IMR-90 (cell line): ENCODE measurements at regions not wholly inside any gene's neighbourhood (a gene's known extent, or its start where the extent isn't known, plus 50 kb on each side); places are given as distances from the start of the nearest gene placed in this dataset.

ENCODE experiments used
- ATAC-seq: fragments of 200-7000 bp; cut with Tn5 transposase; 2 replicates; pipeline ENCODE4 v1.9.1; 2020; ENCODE audit warnings: low read depth, mild to moderate bottlenecking, moderate library complexity
- BruUV-seq: library from RNA; stranded (reverse); fragments of 400-500 nt; replicated peaks from 2 replicates; lab custom pipeline; 2021; lab: Mats Ljungman, UMichigan
- CTCF ChIA-PET: fragments of 300-600 bp; formaldehyde crosslinking; extraction: SDS; loops from one replicate; lab custom pipeline; 2021; ENCODE audit warnings: antibody characterized with exemption; lab: Yijun Ruan, JAX
- POLR2A ChIA-PET: fragments of 300-600 bp; sonication (Branson Sonifier 250); formaldehyde crosslinking; loops from one replicate; lab custom pipeline; 2022; ENCODE audit warnings: antibody characterized with exemption; ENCODE audit not compliant: unreplicated experiment; lab: Charles Lee
- DNase-seq: peaks from one replicate; pipeline ENCODE4 v3.0.0; 2013
- H2AFZ ChIP-seq: replicated peaks from 2 replicates; pipeline ENCODE3; 2013; ENCODE audit warnings: low read length, mild to moderate bottlenecking; ENCODE audit not compliant: poor library complexity
- H2AK5ac ChIP-seq: 2 replicates; pipeline ENCODE4 v1.6.1; 2013; ENCODE audit warnings: low read depth, low read length, inconsistent platforms
- H2AK9ac ChIP-seq: replicated peaks from 2 replicates; pipeline ENCODE3; 2013; ENCODE audit warnings: mild to moderate bottlenecking, low read depth, low read length, moderate library complexity; ENCODE audit not compliant: poor library complexity
- H2BK120ac ChIP-seq: 2 replicates; pipeline ENCODE4 v1.6.1; 2013; ENCODE audit warnings: low read depth, low read length, inconsistent platforms
- H2BK15ac ChIP-seq: 3 replicates; pipeline ENCODE4 v1.6.1; 2013; ENCODE audit warnings: low read depth, low read length, inconsistent platforms
- H2BK20ac ChIP-seq: 2 replicates; pipeline ENCODE4 v1.6.1; 2013; ENCODE audit warnings: low read depth, mild to moderate bottlenecking, inconsistent platforms, low read length, moderate library complexity
- H2BK5ac ChIP-seq: 2 replicates; pipeline ENCODE4 v1.6.1; 2013; ENCODE audit warnings: mild to moderate bottlenecking, low read depth, low read length, inconsistent platforms; ENCODE audit not compliant: poor library complexity, severe bottlenecking
- H3K14ac ChIP-seq: replicated peaks from 2 replicates; pipeline ENCODE4 v1.6.1; 2013; ENCODE audit warnings: low read depth, low read length, inconsistent platforms
- H3K18ac ChIP-seq: 2 replicates; pipeline ENCODE4 v1.6.1; 2013; ENCODE audit warnings: low read depth, low read length, control low read depth
- H3K23ac ChIP-seq: 2 replicates; pipeline ENCODE4 v1.6.1; 2013; ENCODE audit warnings: low read depth, low read length, inconsistent platforms
- H3K27ac ChIP-seq: 2 replicates; pipeline ENCODE4 v1.5.1; 2013; ENCODE audit warnings: mild to moderate bottlenecking, control low read depth, low read length; ENCODE audit not compliant: insufficient read depth
- H3K27me3 ChIP-seq: 2 replicates; pipeline ENCODE4 v1.6.1; 2013; ENCODE audit warnings: low read length; ENCODE audit not compliant: control insufficient read depth, insufficient read depth
- H3K36me3 ChIP-seq: 2 replicates; pipeline ENCODE4 v1.6.1; 2013; ENCODE audit warnings: low read length, mixed read lengths; ENCODE audit not compliant: control insufficient read depth, insufficient read depth
- H3K4ac ChIP-seq: 2 replicates; pipeline ENCODE4 v1.6.1; 2013; ENCODE audit warnings: low read depth, low read length, inconsistent platforms
- H3K4me1 ChIP-seq: 2 replicates; pipeline ENCODE4 v1.6.1; 2013; ENCODE audit warnings: low read length, mixed read lengths; ENCODE audit not compliant: control insufficient read depth, insufficient read depth
- H3K4me2 ChIP-seq: 2 replicates; pipeline ENCODE4 v1.6.1; 2013; ENCODE audit warnings: low read depth, mild to moderate bottlenecking, control low read depth, low read length, moderate library complexity
- H3K4me3 ChIP-seq: 2 replicates; pipeline ENCODE4 v1.5.1; 2013; ENCODE audit warnings: low read depth, mild to moderate bottlenecking, control low read depth, low read length, moderate library complexity; ENCODE audit not compliant: insufficient read depth
- H3K56ac ChIP-seq: 2 replicates; pipeline ENCODE4 v1.6.1; 2013; ENCODE audit warnings: low read length, inconsistent platforms; ENCODE audit not compliant: insufficient read depth; ENCODE audit errors: extremely low read depth
- H3K79me1 ChIP-seq, 2 experiments: 2 replicates each; pipeline ENCODE4 v1.6.1; 2013; ENCODE audit warnings: low read length in 2 of 2, inconsistent platforms in 1 of 2, low read depth in 1 of 2
- H3K9ac ChIP-seq: 2 replicates; pipeline ENCODE4 v1.6.1; 2013; ENCODE audit warnings: low read depth, low read length, control low read depth
- H3K9me1 ChIP-seq: 2 replicates; pipeline ENCODE4 v1.6.1; 2013; ENCODE audit warnings: low read length, inconsistent platforms; ENCODE audit not compliant: insufficient read depth
- H3K9me3 ChIP-seq: 2 replicates; pipeline ENCODE4 v1.6.1; 2013; ENCODE audit warnings: low read length; ENCODE audit not compliant: control insufficient read depth, insufficient read depth
- H4K20me1 ChIP-seq: 2 replicates; pipeline ENCODE4 v1.6.1; 2013; ENCODE audit warnings: low read length, inconsistent platforms; ENCODE audit not compliant: insufficient read depth
- H4K5ac ChIP-seq: 2 replicates; pipeline ENCODE4 v1.6.1; 2013; ENCODE audit warnings: mild to moderate bottlenecking, low read depth, low read length, control low read depth
- H4K8ac ChIP-seq, 2 experiments: 2 replicates each; pipeline ENCODE4 v1.6.1; 2013; ENCODE audit warnings: low read depth in 2 of 2, low read length in 2 of 2, control low read depth in 1 of 2, inconsistent platforms in 1 of 2
- H4K91ac ChIP-seq: 2 replicates; pipeline ENCODE4 v1.6.1; 2013; ENCODE audit warnings: low read depth, low read length, inconsistent platforms; ENCODE audit not compliant: insufficient read depth
- CEBPB ChIP-seq: IDR thresholded peaks from 2 replicates; pipeline ENCODE4 v1.6.1; 2012; ENCODE audit warnings: low read depth, low read length, improper control_type of control experiment
- CHD1 ChIP-seq: IDR thresholded peaks from 2 replicates; pipeline ENCODE4 v1.6.1; 2012; ENCODE audit warnings: low read depth, low read length, improper control_type of control experiment
- ELK1 ChIP-seq: fragments of 150-350 bp; IDR thresholded peaks from 2 replicates; pipeline ENCODE4 v1.6.1; 2016; ENCODE audit warnings: low read depth, mild to moderate bottlenecking, low read length, moderate library complexity, borderline replicate concordance
- MXI1 ChIP-seq: IDR thresholded peaks from 2 replicates; pipeline ENCODE4 v1.6.1; 2012; ENCODE audit warnings: low read depth, mild to moderate bottlenecking, low read length, moderate library complexity, borderline replicate concordance
- POLR2A ChIP-seq: IDR thresholded peaks from 2 replicates; pipeline ENCODE4 v1.6.1; 2012; ENCODE audit warnings: mild to moderate bottlenecking, low read depth, low read length
- RAD21 ChIP-seq: IDR thresholded peaks from 2 replicates; pipeline ENCODE4 v1.6.1; 2012; ENCODE audit warnings: low read length, improper control_type of control experiment
- RCOR1 ChIP-seq: IDR thresholded peaks from 2 replicates; pipeline ENCODE4 v1.6.1; 2012; ENCODE audit warnings: mild to moderate bottlenecking, low read length, improper control_type of control experiment; ENCODE audit not compliant: insufficient replicate concordance
- SMC3 ChIP-seq: fragments of 150-350 bp; IDR thresholded peaks from 2 replicates; pipeline ENCODE4 v1.6.1; 2016; ENCODE audit warnings: low read depth, mild to moderate bottlenecking, antibody characterized with exemption, low read length, moderate library complexity
- WGBS, 2 experiments: methylation state at CpG; one replicate each; pipeline versions ENCODE4 v1.1.5 to v1.1.7; 2013; ENCODE audit warnings: missing lambda C conversion rate in 2 of 2; ENCODE audit not compliant: insufficient read length in 1 of 2; ENCODE audit errors: extremely low coverage in 2 of 2; 5-methylcytosine and 5-hydroxymethylcytosine counted together
- dilution Hi-C: fragments of 300-500 bp; cut with HindIII; formaldehyde crosslinking; loops from one replicate; pipeline ENCODE4 v1.14.3; 2018; ENCODE audit warnings: low sequenced_read_pairs; ENCODE audit not compliant: unreplicated experiment
- in situ Hi-C: fragments of 300-500 bp; cut with MboI; formaldehyde crosslinking; loops from 3 replicates; pipeline ENCODE4 v1.14.3; 2019; ENCODE audit warnings: low sequenced_read_pairs, inconsistent platforms, mixed read lengths
- intact Hi-C: fragments of 100-400 bp; cut with micrococcal nuclease; formaldehyde crosslinking; loops from 2 replicates; pipeline ENCODE4 v1.10.0; 2022

GRCh38 chr9:26172301-26172700, 494.1 kb upstream of the TUSC1 start:
- no peak overlapping the region for H4K91ac ChIP-seq
- no peak overlapping the region for H3K27ac ChIP-seq
- ATAC-seq (no peak), DNase-seq (no peak)
- H2BK5ac ChIP-seq = no peak overlapping the region
- H3K79me1 ChIP-seq = no peaks in the 10 kb centered on the region
- no peak overlapping the region for H2AK9ac ChIP-seq
- no peaks in the 10 kb centered on the region for H3K27me3 ChIP-seq
- H2AK5ac ChIP-seq = no peak overlapping the region
- intact Hi-C loops = loop anchor here (5.0 kb wide), 1 partner anchor 50 kb away; no protein-coding TSS in a partner anchor
- H3K4me2 ChIP-seq = no peak overlapping the region
- no peaks in the 10 kb centered on the region for H3K9me3 ChIP-seq
- H3K4me1 ChIP-seq = peaks cover 1% of the 10 kb centered on the region; the same call in 1 of the 2 replicates
- H3K9me1 ChIP-seq = no peaks in the 10 kb centered on the region
- H3K18ac ChIP-seq = no peak overlapping the region
- H3K4me3 ChIP-seq = no peak overlapping the region
- 0 out of 2 replicates have a peak overlapping the region, but pooled peaks have one; percentile 26 for H2BK120ac ChIP-seq
- H4K8ac ChIP-seq = no peak overlapping the region
- H4K5ac ChIP-seq = no peak overlapping the region
- no peak overlapping the region for H2AFZ ChIP-seq
- H2BK15ac ChIP-seq = peak overlapping the region; percentile 41; the same call in 1 of the 3 replicates
- no peak overlapping the region for H2BK20ac ChIP-seq
- POLR2A ChIA-PET = no interaction called here
- in situ Hi-C loops = no loop called here
- no peaks in the 10 kb centered on the region for H3K36me3 ChIP-seq
- no peak for TF ChIP-seq MXI1
- no peak for TF ChIP-seq RCOR1
- TF ChIP-seq ELK1 = no peak
- TF ChIP-seq SMC3 = no peak
- TF ChIP-seq POLR2A = no peak
- TF ChIP-seq CHD1 = no peak
- no peak for TF ChIP-seq CEBPB
- TF ChIP-seq RAD21 = no peak
- no peak overlapping the region for H3K14ac ChIP-seq
- H3K9ac ChIP-seq = no peak overlapping the region
- no peak overlapping the region for H3K56ac ChIP-seq
- dilution Hi-C loops = no loop called here
- H4K20me1 ChIP-seq = no peaks in the 10 kb centered on the region
- H3K4ac ChIP-seq = no peak overlapping the region
- H3K23ac ChIP-seq = no peak overlapping the region
- no CpG with 5 or more reads among the region's 2 CpGs for WGBS, 2 experiments
- CTCF ChIA-PET = no interaction called here
- no TSS peak for BruUV-seq
